Heart right ventricle (tissue), 16 donors: ENCODE measurements at regions not wholly inside any gene's neighbourhood (a gene's known extent, or its start where the extent isn't known, plus 50 kb on each side); places are given as distances from the start of the nearest gene placed in this dataset.
"Not testable (repeated sequence)": the region's sequence is repeated elsewhere in the genome, so short reads cannot be mapped to it uniquely, and the experiment has no call there.

ENCODE experiments used
- ATAC-seq, 8 donors: fragments of 200-7000 bp; cut with Tn5 transposase; one replicate each; pipeline ENCODE4 v1.9.1; 2020; ENCODE audit warnings: mild to moderate bottlenecking in 8 of 8, moderate library complexity in 8 of 8, moderate number of reproducible peaks in 1 of 8
- DNase-seq, 2 donors: peaks; one replicate each; pipeline ENCODE4 v3.0.0-alpha.2; 2020
- H3K27ac ChIP-seq, 10 donors: fragments of 200-600 bp; sonication (generic) in 2 of 10; one replicate each; pipeline versions ENCODE4 v1.5.0 to v1.8.0; 2020 to 2022; ENCODE audit warnings: mild to moderate bottlenecking in 3 of 10
- H3K27me3 ChIP-seq, 7 donors: fragments of 200-600 bp; one replicate each; pipeline ENCODE4 v1.8.0; 2021 to 2022; ENCODE audit warnings: mild to moderate bottlenecking in 2 of 7
- H3K36me3 ChIP-seq, 9 donors: fragments of 200-600 bp; sonication (generic) in 1 of 9; one replicate each; pipeline versions ENCODE4 v1.5.0 to v1.8.0; 2020 to 2022; ENCODE audit warnings: mild to moderate bottlenecking in 2 of 9
- H3K4me1 ChIP-seq, 9 donors: fragments of 200-600 bp; sonication (generic) in 1 of 9; one replicate each; pipeline versions ENCODE4 v1.5.0 to v1.8.0; 2020 to 2022; ENCODE audit warnings: mild to moderate bottlenecking in 4 of 9
- H3K4me3 ChIP-seq, 10 donors: fragments of 200-600 bp; sonication (generic) in 2 of 10; one replicate each; pipeline versions ENCODE4 v1.5.0 to v1.8.0; 2020 to 2022; ENCODE audit warnings: mild to moderate bottlenecking in 7 of 10, moderate library complexity in 2 of 10
- H3K9me3 ChIP-seq, 11 donors: fragments of 200-600 bp in 10 of 11; sonication (generic) in 2 of 11; one replicate each; pipeline versions ENCODE4 v1.5.0 to v1.8.0; 2013 to 2022; ENCODE audit warnings: mild to moderate bottlenecking in 2 of 11, control low read depth in 1 of 11, moderate library complexity in 1 of 11
- CTCF ChIP-seq, 9 donors: fragments of 200-600 bp; sonication (generic) in 2 of 9; IDR thresholded peaks; one replicate each; pipeline versions ENCODE4 v1.5.0 to v1.8.0; 2021 to 2022; ENCODE audit warnings: antibody characterized with exemption in 9 of 9, mild to moderate bottlenecking in 5 of 9, moderate library complexity in 1 of 9
- WGBS, 2 donors: extraction: QIAGEN DNeasy Blood & Tissue Kit; methylation state at CpG; one replicate each; pipeline ENCODE4 v1.1.7; 2013; ENCODE audit warnings: inconsistent platforms in 1 of 2; 5-methylcytosine and 5-hydroxymethylcytosine counted together
- intact Hi-C, 10 donors: fragments of 100-400 bp; cut with DNase I; formaldehyde crosslinking; loops; one replicate each; pipeline versions ENCODE4 v1.11.1 to v1.14.2; 2022
- donor health status: Arrhythmogenic right ventricular cardiomyopathy.
- donor health status: ischemic (EF 13 %, LVEDD 7.1; RV severe dilation, severe dysfunction).
- donor health status: healthy with polysubstance abuse.
- donor health status: DM: no; HTN: yes; CAD: no.
- donor health status: DM: no; HTN: no; CAD: no.
- donor health status: ischemic (EF 25% LVEDD 6.9; RV normal size, moderate dysfunction).
- donor health status: ischemic (EF 25% LVEDD 5.7; RV mildly dilated, moderate dysfunction).
- donor health status: healthy.
- donor health status: DM: yes; HTN: yes; CAD: no.
- donor health status: Ischemic cardiomyopathy.
- donor health status: ischemic (EF 35%, LVEDD 5.7; RV mildly dilated, moderate dysfunction).
- donor health status: nonischemic (EF 11% LVEDD 7.7; RV severe dilation, severe dysfunction).
- donor health status: DM: yes; HTN: yes; CAD: no.
- donor health status: PGD.
- donor health status: ischemic (EF 29% LVEDD 5.4; RV normal size, mild dysfunction).
- donor health status: nonischemic (EF 23%, LVEDD 6.1; RV moderate dilation, normal function).

- intact Hi-C loops, result loop anchor here in 1 of 10 donors (5.0 kb wide), 1 partner anchor 33 kb away; no protein-coding TSS in a partner anchor
- Histone ChIP-seq H3K4me1 (no peaks in the 10 kb centered on the region), H3K4me3 (no peak overlapping the region), H3K27me3 (no peaks in the 10 kb centered on the region), H3K36me3 (no peaks in the 10 kb centered on the region), H3K9me3 (peaks cover 0 to 31% (median under 1%) of the 10 kb centered on the region in 11 donors), H3K27ac (no peak overlapping the region)
- DNase-seq (no peak), ATAC-seq (no peak)
- no peak for TF ChIP-seq CTCF (IDR thresholded peaks at IDR 0.05)
- WGBS, 2 donors, result 82 to 94% methylated on average over 4 of the region's 4 CpGs
Measured at GRCh38 chr1:239985044-239985443, 106.6 kb upstream of the FMN2 start.

- ATAC-seq (no peak), DNase-seq (no peak)
- H3K4me1 ChIP-seq, result no peaks in the 10 kb centered on the region
- H3K4me3 ChIP-seq, result no peak overlapping the region
- intact Hi-C loops, result loop anchor here in 1 of 10 donors (5.0 kb wide), 1 partner anchor 35 kb away; no protein-coding TSS in a partner anchor
- H3K9me3 ChIP-seq, result peaks cover 0 to 29% (median 0%) of the 10 kb centered on the region in 11 donors
- 4 to 5% methylated on average over 2 of the region's 2 CpGs for WGBS, 2 donors
- H3K36me3 ChIP-seq, result no peaks in the 10 kb centered on the region
- peaks cover 0 to 13% (median 0%) of the 10 kb centered on the region in 7 donors for H3K27me3 ChIP-seq
- TF ChIP-seq CTCF (IDR thresholded peaks at IDR 0.05), result peak; percentile 29 to 82 (median 68)
- H3K27ac ChIP-seq, result no peak overlapping the region
Measured at GRCh38 chr1:239987103-239987745, 104.5 kb upstream of the FMN2 start.

GRCh38 chr1:239989990-239990389, 101.7 kb upstream of the FMN2 start:
- Histone ChIP-seq H3K4me1 (no peaks in the 10 kb centered on the region), H3K27me3 (peaks cover 0 to 34% (median 20%) of the 10 kb centered on the region in 7 donors), H3K36me3 (no peaks in the 10 kb centered on the region), H3K9me3 (peaks cover 0 to 15% (median 0%) of the 10 kb centered on the region in 11 donors), H3K27ac (no peak overlapping the region), H3K4me3 (no peak overlapping the region)
- ATAC-seq (no peak), DNase-seq (no peak)
- 72 to 84% methylated on average over 2 of the region's 2 CpGs for WGBS, 2 donors
- no peak for TF ChIP-seq CTCF (IDR thresholded peaks at IDR 0.05)
- intact Hi-C loops, result loop anchor here in 1 of 10 donors (5.0 kb wide), 1 partner anchor 38 kb away; no protein-coding TSS in a partner anchor

GRCh38 chr1:239992566-239992965, 99.1 kb upstream of the FMN2 start:
- 51 to 55% methylated on average over 7 to 8 of the region's 8 CpGs for WGBS, 2 donors
- H3K4me1 ChIP-seq, H3K27ac ChIP-seq, intact Hi-C loops, H3K4me3 ChIP-seq, DNase-seq, ATAC-seq, H3K9me3 ChIP-seq, H3K36me3 ChIP-seq: not testable (repeated sequence)
- H3K27me3 ChIP-seq, result peaks cover 4 to 58% (median 41%) of the 10 kb centered on the region in 7 donors

- Histone ChIP-seq H3K4me1 (peaks cover 0 to 9% (median 2%) of the 10 kb centered on the region in 9 donors), H3K27ac (no peak overlapping the region), H3K4me3 (no peak overlapping the region), H3K9me3 (no peaks in the 10 kb centered on the region), H3K27me3 (peaks cover 10 to 66% (median 49%) of the 10 kb centered on the region in 7 donors), H3K36me3 (no peaks in the 10 kb centered on the region)
- no peak for TF ChIP-seq CTCF (IDR thresholded peaks at IDR 0.05)
- intact Hi-C loops, result no loop called here
- DNase-seq (no peak), ATAC-seq (no peak)
- 72 to 78% methylated on average over 4 of the region's 4 CpGs for WGBS, 2 donors
Measured at GRCh38 chr1:239993366-239993765, 98.3 kb upstream of the FMN2 start.
